GM12892 (cell line): ENCODE measurements at regions not wholly inside any gene's neighbourhood (a gene's known extent, or its start where the extent isn't known, plus 50 kb on each side); places are given as distances from the start of the nearest gene placed in this dataset.

Experiments
- POLR2A ChIP-seq: IDR thresholded peaks from 2 replicates; pipeline ENCODE4 v1.6.1; 2011; ENCODE audit warnings: low read depth, low read length, control low read depth
- POLR2AphosphoS5 ChIP-seq: IDR thresholded peaks from 2 replicates; pipeline ENCODE4 v1.6.1; 2011; ENCODE audit warnings: low read depth, low read length, control low read depth
- TAF1 ChIP-seq: IDR thresholded peaks from 2 replicates; pipeline ENCODE4 v1.6.1; 2011; ENCODE audit warnings: low read depth, mild to moderate bottlenecking, control low read depth, low read length, borderline replicate concordance

DNA sequence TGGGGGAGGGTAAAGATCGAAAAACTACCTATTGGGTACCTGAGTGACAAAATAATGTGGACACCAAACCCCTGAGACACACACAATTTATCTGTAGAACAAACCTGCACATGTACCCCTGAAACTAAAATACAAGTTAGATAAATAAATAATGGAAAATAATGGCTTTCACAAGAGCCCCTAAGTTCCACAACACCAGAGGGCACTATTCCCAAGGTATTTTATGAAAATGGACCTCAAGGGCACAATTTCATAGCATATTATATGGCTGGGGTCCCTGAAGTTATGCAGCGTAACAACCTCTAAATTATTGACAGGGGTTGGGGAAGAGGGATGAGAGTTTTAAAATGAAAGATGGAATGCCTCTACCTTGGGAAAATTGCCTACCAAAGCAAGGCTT lies 81.3 kb upstream of the TMEM33 start:
- TF ChIP-seq POLR2A (no peak), POLR2AphosphoS5 (no peak), TAF1 (no peak)
